ENCODE measurements at regions not wholly inside any gene's neighbourhood (a gene's known extent, or its start where the extent isn't known, plus 50 kb on each side); places are given as distances from the start of the nearest gene placed in this dataset.

GRCh38 chr2:123915380-123915779, 109.7 kb upstream of the CNTNAP5 start:
- ATAC-seq, result no peak
- H3K36me3 ChIP-seq, result no peaks in the 10 kb centered on the region
- H3K4me3 ChIP-seq, result no peak overlapping the region
- intact Hi-C loops (cut with DNase I), result no loop called here
- no peaks in the 10 kb centered on the region for H3K27me3 ChIP-seq
- no peak overlapping the region for H3K27ac ChIP-seq
- no peak for TF ChIP-seq CTCF (IDR thresholded peaks at IDR 0.05)
- H3K4me1 ChIP-seq, result no peaks in the 10 kb centered on the region
- DNase-seq, result no peak
- H3K9me3 ChIP-seq, result no peaks in the 10 kb centered on the region

DNA sequence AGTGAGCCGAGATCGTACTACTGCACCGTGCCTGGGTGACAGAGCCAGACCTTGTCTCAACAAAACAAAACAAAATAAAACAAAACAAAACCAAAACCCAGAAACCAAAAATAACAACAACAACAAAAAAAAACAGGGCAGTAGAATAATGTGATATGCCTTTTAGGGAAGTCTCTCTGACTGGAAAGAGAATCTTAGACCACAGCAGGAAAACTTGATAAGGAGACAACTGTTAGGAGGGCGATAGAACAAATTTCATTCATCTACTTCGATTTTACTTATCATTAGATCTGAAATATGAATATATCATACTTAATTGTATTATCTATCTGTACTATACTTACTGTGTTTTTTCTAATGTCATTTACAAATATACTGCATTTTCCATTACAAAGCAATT, 109.0 kb upstream of the CNTNAP5 start:
- no peak for ATAC-seq
- intact Hi-C loops (cut with DNase I), result no loop called here
- H3K9me3 ChIP-seq, result no peaks in the 10 kb centered on the region

GRCh38 chr2:123916531-123916930, 108.6 kb upstream of the CNTNAP5 start:
- DNase-seq (no peak), ATAC-seq (no peak)
- intact Hi-C loops (cut with DNase I), result no loop called here

More for the DNA sequence above, 109.0 kb upstream of the CNTNAP5 start:
- H3K27ac ChIP-seq, result no peak overlapping the region
- TF ChIP-seq CTCF (IDR thresholded peaks at IDR 0.05), result no peak
- no peaks in the 10 kb centered on the region for H3K27me3 ChIP-seq
- no peaks in the 10 kb centered on the region for H3K4me1 ChIP-seq
- DNase-seq, result no peak
- no peaks in the 10 kb centered on the region for H3K36me3 ChIP-seq
- H3K4me3 ChIP-seq, result no peak overlapping the region

DNA sequence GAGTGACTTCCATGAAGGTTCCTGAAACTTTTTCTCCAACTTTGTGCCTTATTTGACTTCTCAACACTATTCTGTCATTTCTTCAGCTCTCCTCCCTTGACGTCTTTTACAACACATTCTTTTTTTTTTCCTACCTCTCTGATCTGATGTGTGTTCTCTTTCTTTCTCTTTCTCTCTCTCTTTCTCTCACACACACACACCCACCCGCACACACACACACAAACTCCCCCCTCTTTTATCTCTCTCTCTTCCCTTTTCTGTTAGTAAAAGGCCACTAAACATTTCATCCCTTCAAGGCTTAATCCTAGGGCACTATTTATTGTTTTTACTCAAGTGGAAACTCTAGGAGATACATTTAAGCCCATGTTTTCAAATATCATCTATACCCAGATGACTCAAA, 107.8 kb upstream of the CNTNAP5 start:
- no peak for TF ChIP-seq CTCF (IDR thresholded peaks at IDR 0.05)
- Histone ChIP-seq H3K27me3 (no peaks in the 10 kb centered on the region), H3K36me3 (no peaks in the 10 kb centered on the region), H3K27ac (no peak overlapping the region), H3K4me3 (no peak overlapping the region), H3K4me1 (no peaks in the 10 kb centered on the region), H3K9me3 (peaks cover 0 to 5% of the 10 kb centered on the region in 2 donors)
- no peak for DNase-seq
- no peak for ATAC-seq
- intact Hi-C loops (cut with DNase I), result no loop called here

More at GRCh38 chr2:123916531-123916930, 108.6 kb upstream of the CNTNAP5 start:
- no peaks in the 10 kb centered on the region for H3K4me1 ChIP-seq
- no peak overlapping the region for H3K4me3 ChIP-seq
- no peaks in the 10 kb centered on the region for H3K27me3 ChIP-seq
- H3K9me3 ChIP-seq, result no peaks in the 10 kb centered on the region
- H3K27ac ChIP-seq, result no peak overlapping the region
- no peaks in the 10 kb centered on the region for H3K36me3 ChIP-seq
- no peak for TF ChIP-seq CTCF (IDR thresholded peaks at IDR 0.05)

- Histone ChIP-seq H3K36me3 (no peaks in the 10 kb centered on the region), H3K4me3 (no peak overlapping the region), H3K9me3 (peaks cover 0 to 15% of the 10 kb centered on the region in 2 donors), H3K4me1 (no peaks in the 10 kb centered on the region), H3K27ac (no peak overlapping the region), H3K27me3 (no peaks in the 10 kb centered on the region)
- ATAC-seq (no peak), DNase-seq (peak in 1 of 4 donors; percentile 19)
- no peak for TF ChIP-seq CTCF (IDR thresholded peaks at IDR 0.05)
- intact Hi-C loops (cut with DNase I), result no loop called here
These were observed 96.7 kb upstream of the CNTNAP5 start for GRCh38 chr2:123928358-123928757.

Measured in left lung (tissue), 4 donors.